NCI-H82 treated with DMSO at 0.1 percent for 48 hours (cell line): ENCODE measurements at regions not wholly inside any gene's neighbourhood (a gene's known extent, or its start where the extent isn't known, plus 50 kb on each side); places are given as distances from the start of the nearest gene placed in this dataset.
A peak's percentile ranks its signal among the peaks of the same experiment; 100 is the strongest.
"Not testable (repeated sequence)": the region's sequence is repeated elsewhere in the genome, so short reads cannot be mapped to it uniquely, and the experiment has no call there.

Source experiments
- DNase-seq: peaks from one replicate; lab custom pipeline; 2025; ENCODE audit not compliant: unreplicated experiment; lab: John Stamatoyannopoulos, UW

DNA sequence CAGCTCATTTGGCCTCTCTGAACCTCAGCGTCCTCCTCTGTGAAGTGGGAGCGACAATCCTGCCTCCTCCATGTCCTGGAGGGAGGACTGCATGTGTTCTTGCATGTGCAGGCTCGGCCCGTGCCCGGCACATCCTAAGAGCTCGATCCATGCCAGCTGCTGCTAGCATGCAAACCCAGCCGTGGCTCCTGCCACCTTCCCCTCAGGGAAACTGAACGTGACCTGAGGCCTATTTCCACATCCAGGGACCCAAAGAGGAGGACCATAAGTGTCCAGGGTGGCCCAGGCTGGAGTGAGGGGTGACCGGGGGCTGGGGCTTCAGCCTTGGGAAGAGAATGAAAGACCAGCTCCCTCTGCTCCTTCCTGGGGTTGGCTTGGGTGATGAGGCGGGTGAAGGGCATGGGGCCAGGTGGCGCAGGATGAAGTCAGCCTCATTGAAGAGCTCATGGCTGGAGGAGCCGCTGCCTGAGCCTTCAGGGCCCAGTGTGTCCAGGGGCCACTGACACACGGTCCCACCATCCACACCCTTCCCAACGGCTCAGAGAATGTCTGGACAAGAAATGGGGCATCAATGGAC, 115.7 kb upstream of the AKAP13 start:
- not testable (repeated sequence) for DNase-seq

DNA sequence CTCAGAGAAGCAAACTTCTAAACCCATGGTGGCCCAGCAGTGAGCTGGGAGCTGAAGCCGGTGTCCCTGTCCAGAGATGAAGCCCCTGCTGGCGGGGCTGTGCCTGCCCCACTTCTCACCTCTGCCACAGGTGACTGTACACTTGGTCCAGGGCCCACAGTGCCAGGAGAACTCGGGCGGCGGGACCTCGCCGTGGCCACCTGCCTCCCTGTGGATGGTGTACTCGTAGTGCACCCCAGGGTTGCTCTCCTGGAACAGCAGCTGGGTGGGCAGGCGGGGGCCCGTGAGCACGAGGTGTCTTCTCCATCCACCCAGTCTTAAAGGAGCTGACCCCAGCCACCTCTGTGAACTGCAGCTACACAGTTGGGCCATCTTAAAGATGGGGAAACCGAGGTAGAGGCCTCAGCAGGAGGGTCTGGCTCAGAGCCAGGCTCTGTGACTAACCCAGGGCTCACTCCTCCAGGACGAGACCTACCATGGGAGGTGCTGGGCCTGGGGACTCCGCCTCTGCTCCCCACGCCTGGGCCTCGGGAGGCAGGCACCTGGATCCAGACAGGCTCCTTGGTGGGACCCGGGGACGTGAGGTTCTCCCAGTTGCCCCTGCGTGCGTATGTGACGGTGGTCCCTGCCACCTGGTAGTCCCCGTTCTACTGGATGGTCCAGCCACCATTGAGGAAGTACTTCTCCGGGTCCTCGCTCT, 113.1 kb upstream of the AKAP13 start:
- not testable (repeated sequence) for DNase-seq

DNA sequence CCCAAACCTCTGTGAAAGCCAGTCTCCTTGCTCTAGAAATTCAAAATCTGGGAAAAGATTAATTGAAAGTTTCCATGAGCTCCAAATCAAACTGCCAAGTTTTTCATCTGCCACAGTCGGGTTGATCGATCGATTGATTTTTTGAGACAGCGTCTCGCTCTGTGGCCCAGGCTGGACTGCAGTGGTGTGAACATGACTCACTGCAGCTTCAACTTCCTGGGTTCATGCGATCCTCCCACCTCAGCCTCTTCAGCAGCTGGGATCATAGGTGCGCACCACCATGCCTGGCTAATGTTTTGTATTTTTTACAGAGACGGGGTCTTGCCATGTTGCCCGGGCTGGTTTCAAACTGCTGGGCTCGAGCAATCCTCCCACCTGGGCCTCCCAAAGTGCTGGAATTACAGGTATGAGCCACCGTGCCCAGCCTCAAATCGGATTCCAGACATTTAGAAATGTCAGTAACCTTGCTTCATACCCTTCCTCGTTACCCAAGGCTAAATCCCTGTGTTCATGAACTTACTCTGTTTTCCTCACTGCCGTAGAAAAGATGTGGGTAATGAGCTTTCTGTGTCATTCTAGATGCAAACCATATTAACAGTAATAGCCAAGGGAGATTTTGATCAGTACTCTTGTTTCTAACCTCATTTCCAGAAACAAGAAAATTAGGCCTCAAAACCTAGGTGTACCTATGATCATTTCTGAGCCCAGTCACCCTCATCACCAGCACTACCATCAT, 105.9 kb upstream of the AKAP13 start:
- DNase-seq, result no peak

DNA sequence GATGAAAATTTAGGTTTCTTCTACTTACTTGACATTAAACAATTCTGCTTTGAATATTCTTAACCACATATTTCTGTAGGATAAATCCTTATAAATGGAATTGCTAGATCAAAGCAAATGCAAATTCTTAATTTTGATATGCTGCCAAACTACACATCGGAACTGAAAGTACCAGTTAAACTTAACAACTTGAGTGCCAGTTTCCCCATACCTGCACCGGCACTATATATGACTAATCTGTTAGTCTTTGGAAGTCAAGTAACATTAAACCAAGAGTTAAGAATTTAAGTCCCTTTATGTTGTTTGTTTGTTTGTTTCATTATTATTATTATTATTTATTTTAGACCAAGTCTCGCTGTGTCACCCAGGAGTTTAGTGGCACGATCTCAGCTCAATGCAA, 103.9 kb upstream of the AKAP13 start:
- DNase-seq, result no peak

DNA sequence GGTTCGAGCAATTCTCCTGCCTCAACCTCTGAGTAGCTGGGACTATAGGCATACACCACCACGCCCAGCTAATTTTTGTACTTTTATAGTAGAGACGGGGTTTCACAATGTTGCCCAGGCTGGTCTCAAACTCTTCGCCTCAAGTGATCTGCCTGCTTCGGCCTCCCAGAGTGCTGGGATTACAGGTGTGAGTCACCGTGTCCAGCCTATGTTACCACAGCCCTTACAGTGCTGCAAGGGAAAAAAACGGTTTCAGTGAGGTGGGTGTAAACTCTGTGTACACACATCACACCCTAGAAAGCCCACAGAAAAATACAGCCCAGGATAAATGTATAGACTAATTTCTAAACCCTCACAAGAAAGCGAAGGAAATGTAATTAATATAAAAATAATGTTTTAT, 103.5 kb upstream of the AKAP13 start:
- no peak for DNase-seq

DNA sequence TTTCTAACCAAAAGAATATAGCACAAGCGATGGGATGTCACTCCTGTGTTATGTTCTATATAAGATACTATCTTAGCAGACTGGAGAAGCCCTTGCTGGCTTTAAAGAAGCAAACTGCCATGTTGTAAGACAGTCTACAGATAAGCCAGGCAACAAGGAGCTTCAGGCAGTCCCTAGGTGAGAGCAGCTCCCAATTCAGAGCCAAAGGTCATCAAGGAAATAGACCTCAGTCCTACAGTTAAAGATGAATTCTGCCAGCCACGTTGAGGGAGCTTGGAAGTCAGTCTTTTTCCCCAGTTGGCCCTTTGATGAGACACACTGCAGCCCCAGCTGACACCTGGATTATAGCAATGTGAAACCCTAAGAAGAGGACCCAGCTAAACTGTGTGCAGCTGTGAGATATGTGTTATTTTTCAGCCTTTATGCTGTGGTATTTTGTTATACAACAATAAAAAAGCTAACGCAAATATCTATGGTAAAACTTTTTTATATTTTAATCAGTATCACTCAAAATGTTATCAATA, 102.5 kb upstream of the AKAP13 start:
- no peak for DNase-seq

DNA sequence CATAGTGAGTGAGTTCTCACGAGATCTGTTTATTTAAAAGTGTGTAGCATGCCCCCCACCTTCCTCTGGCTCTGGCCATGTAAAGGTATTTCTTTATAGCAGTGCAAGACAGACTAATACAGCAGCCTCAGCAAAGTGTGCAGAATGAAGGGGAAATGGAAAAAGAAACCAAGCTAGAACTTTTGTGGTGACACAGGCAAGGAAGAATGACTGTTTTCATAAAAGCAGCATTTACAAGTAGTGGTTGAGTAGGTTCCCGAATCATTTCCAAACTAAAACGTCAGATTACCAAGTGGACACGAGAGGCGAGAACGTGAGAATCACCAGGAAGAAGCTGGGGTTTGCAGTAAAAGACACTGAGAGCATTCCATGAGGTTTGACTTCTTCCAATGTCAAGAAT, 100.2 kb upstream of the AKAP13 start:
- DNase-seq, result no peak

DNA sequence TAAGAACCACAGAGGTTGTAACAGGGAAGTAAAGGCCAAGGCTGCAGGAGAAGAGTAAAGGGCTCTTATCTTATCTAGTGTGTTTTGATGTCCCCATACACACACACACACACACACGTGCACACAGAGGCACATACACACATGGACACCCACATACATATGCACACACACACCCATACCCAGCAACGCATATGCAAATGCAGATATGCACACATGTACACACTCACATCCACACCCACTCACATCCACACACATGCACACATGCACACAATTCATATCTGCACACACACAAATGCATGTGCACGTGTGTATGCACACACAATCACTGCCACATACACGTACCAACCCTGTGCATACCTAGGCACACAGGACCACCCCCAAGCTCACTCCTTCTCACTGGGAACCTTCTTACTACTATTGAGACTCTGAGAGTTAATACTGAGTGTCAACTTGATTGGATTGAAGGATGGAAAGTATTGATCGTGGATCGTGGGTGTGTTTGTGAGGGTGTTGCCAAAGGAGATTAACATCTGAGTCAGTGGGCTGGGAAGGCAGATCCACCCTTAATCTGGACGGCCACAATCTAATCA, 99.0 kb upstream of the AKAP13 start:
- no peak for DNase-seq

DNA sequence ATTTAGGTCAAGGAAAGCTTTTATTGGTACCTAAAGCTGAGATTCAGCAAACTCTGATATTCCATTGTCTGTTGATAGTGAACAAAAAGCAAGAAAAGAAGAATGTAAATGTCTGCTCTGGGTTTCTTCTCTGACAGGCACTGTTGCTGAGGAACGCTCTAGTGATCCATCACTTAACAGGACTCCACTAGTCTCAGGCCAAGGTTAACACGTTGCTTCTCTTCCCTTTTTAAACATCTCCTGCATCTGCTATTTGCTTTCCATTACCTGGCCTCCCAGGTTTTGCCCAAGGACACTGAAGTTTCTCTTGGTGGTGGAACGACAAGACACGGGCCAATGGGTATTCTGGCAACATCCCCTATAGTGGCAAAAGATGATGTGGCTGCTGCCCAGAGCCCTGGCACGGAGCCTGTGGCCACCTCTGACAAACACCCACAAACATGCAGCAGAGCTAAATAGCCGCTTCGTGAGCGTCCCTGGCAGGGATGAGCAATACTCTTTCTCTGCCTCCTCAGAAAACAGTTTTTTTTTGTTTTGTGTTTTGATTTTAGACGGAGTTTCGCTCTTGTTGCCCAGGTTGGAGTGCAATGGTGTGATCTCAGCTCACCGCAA, 97.8 kb upstream of the AKAP13 start:
- DNase-seq, result no peak

DNA sequence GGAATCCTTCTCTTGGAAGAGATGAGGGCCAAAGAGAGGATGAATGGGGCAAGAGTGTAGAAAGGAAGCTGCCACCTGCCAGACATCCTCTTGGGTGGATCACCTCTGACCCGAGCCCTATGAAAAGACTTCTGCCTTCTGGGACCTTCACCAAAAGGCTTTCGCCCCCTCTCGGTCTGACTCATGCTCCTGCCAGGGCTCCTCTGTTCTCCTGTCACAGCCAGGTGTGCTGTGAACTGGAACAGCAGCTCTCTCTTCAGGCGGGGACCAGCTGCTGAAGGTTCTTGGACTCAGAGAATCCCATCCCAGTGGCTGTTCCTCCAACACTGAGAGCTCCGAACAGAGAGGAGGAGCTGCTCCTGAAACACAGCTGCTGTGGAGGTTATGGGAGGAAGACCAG, 96.6 kb upstream of the AKAP13 start:
- DNase-seq, result not testable (repeated sequence)

DNA sequence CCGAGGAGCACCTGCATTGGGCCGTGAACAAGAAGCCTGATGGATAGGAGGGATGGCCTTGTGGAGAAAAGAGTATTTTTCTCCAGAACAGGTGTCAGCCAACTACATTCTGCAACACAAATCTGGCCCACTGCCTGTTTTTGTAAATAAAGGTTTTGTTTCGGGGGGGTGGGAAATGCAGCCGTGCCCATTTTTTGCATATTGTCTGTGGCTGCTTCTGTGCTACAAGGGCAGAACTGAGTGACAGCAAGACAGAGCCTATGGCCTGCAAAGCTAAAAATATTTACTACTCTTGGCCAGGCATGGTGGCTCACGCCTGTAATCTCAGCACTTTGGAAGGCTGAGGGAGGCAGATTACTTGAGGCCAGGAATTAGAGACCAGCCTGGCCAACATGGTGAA, 95.9 kb upstream of the AKAP13 start:
- no peak for DNase-seq

DNA sequence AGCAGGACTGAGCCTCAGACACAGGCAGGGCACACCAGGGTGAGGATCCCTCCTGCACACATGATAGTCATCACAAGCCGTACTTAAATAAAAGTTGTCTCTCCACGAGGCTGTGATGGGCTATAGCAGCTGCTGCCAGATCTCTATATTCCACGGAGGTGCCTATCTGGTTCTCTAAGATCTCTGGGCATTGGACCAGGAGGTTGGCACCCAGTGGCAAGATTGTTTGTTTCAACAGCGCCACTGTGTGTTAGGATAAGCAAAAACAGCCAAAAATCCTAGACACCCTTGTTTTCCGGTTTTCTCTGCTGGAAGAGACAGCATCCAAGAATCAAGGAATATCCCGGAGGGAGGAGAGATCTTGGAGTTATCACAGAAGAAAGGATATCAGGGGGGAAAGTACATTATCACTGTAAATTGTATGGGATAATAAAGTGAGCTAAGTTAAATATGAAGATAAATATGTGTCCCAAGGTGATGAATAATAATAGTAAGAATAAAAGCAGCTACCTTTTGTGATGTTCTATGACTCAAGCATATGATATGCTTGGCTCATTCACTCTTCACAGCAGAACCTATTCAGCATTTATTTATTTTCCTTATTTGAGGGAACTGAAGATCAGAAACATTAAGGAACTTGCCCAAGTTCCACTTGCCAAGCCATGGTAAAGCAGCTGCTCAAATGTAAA, 90.6 kb upstream of the AKAP13 start:
- DNase-seq, result no peak

DNA sequence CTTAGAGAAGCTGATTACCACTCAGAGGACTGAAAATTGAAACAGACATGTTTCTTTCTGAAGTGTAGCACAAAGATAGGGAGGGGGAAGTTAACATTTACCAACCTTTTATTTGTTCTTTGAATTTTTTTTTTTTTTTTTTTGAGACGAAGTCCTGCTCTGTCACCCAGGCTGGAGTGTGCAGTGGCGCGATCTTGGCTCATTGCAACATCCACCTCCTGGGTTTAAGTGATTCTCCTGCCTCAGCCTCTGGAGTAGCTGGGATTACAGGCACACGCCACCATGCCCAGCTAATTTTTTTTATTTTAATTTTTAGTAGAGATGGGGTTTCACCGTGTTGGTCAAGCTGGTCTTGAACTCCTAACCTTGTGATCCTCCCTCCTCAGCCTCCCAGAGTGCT, 87.8 kb upstream of the AKAP13 start:
- not testable (repeated sequence) for DNase-seq

DNA sequence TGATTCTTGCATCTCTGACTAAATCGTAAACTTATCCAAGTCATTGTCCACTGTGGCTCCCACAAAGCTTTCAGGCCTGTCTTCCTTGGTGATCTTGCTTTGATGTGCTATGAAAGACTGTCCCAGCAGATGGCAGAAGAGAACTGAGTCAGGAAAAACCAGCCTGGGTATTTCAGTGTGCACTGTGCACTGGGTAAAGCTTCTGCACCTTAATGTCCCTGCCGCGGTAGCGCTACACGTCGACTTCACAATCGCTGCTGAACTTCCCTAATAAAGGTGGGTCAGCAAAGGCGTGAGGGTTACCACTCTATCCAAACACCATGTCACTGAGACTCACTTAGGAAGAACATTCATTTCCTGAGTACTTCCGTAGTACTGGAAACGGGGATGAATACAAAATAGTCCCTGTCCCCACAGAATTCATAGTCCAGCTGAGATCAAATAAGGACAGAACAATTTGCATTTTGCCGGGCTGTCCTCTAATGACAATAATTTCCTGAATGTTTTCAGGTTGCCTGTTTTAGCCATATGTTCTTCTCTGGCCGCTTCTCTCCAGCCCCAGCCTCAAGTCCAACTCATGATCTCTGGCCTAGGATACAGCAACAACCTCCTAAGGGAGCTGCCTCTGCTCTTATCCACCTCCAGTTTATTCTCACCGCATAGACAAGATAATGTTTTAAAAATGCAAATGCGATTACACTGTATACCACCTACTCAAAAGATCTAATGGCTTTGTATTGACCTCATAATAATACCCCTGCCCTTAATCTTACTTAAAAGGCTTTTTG, 83.6 kb upstream of the AKAP13 start:
- peak; percentile 82 for DNase-seq

DNA sequence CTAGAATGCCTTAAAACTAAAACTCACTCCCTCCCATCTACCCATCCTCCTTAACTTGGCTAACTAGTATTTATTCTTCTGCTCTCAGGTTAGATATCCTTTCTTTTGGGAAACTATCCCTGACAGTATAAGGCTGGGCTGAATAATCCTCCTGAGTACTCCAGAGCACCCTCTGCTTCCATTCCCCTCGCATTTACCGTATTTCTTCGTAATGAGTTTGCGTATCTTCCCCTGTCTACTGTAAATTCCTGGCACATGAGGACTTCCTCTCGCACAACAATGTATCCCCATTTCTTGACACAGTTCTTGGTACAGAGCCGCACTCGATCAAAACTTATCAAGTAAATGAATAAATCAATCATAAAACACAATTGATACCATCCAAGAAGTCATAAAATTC, 82.9 kb upstream of the AKAP13 start:
- peak; percentile 62 for DNase-seq

DNA sequence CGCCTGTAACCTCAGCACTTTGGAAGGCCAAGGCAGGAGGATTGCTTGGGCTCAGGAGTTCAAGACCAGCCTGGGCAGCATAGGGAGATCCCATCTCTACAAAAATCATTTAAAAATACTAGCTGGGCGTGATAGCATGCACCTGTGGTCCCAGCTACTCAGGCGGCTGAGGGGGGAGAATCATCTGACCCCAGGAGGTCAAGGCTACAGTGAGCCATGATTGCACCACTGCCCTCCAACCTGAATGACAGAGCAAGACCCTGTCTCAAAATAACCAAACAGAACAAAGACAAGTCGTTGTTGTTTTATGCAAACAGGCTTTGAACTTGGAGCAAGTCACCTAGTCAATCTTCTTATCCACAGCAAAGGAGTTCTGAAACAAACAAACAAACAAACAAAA, 82.0 kb upstream of the AKAP13 start:
- DNase-seq, result no peak

DNA sequence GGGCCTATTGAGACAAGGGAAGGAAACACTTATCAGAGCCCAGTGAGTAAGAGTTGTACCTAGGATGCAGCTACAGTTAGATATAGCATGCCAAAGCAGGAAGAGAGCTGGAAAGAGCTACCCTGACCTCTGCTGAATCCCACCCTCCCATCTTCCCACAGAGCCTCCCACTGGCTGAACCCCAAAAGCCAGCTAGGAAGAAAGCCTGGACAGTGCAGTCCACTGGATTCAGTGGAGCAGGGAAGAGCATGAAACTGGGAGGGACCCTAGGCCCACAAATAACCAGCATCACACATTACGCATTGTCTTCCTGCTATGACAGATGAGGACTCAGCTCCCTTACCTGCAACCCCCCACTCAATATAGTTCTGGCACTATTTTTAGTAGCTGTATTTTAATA, 81.5 kb upstream of the AKAP13 start:
- no peak for DNase-seq

DNA sequence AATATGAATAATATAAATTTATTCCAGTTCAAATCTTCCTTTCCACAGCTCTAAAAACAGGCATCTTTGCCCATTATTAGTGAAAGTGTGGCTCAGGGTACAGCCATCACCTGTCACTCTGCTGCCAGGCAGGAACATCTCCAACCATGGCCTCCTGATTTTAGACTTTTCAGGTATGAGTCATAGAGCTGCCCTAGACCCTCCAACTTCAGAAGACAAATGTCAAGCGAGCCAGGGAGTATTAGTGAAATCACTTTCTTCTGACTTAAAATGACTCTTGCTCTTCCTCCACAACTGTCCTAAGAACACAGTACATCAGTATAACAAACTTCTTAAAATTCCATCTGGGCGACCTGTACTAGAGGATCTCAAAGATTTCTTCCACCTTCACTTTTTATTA, 78.1 kb upstream of the AKAP13 start:
- no peak for DNase-seq

DNA sequence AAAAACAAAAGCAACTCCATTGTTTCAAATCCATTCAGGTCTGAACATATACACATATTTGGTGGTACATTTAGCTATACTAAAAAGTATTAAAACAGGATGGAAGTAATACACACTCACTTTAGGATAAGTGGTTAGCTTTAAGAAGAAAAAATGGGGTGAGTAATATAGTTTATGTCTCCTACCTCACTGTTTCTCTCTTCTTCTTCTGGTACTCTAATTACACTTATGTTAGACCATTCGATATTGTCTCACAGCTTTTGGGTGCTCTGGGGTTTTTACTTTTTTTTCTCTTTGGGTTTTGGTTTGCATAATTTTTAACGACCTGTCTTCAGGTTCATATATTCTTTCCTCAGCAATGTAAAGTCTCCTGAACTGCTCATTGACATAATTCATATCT, 75.4 kb upstream of the AKAP13 start:
- DNase-seq, result no peak
